ENCODE measurements at regions not wholly inside any gene's neighbourhood (a gene's known extent, or its start where the extent isn't known, plus 50 kb on each side); places are given as distances from the start of the nearest gene placed in this dataset.

DNA sequence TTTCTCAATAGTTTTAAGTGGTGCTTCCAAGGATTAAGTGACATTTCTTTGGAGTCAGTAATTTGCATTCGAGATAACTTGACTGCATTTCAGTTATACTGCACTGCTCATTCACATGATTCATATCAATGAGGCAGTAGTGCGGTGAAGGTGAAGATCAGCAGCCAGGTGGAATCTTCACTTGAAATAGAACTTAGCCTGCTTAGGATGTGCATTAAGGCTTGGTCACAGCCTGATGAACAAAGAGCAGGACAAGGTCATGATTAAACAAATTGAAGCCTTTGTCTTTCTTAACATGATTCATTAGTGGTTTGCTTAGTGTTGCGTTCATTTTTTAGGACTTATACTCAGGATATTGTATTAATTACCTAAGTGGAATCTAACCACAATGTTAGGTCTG is 212.1 kb upstream of the GALNTL6 start:
- H3K27ac ChIP-seq (ENCODE audit: low read length) = no peak overlapping the region
- no peaks in the 10 kb centered on the region for H3K27me3 ChIP-seq (ENCODE audit: control insufficient read depth, insufficient read depth, low read length)
- Mint-ChIP-seq H3K36me3 (no peaks in the 10 kb centered on the region), H3K27me3 (ENCODE audit: low read depth in 2 of 2) (no peaks in the 10 kb centered on the region), H3K27ac (no peak overlapping the region), H3K9me3 (peaks cover 4 to 5% of the 10 kb centered on the region in 2 donors), H3K4me3 (no peak overlapping the region), H3K4me1 (no peaks in the 10 kb centered on the region)
- H3K36me3 ChIP-seq (ENCODE audit: control insufficient read depth, insufficient read depth, low read length) = no peaks in the 10 kb centered on the region
- intact Hi-C loops (cut with micrococcal nuclease) = no loop called here
- no peak overlapping the region for H3K4me3 ChIP-seq (ENCODE audit: low read length)
- no peaks in the 10 kb centered on the region for H3K9me3 ChIP-seq (ENCODE audit: control insufficient read depth, insufficient read depth, low read length)
- ATAC-seq = no peak
- WGBS (ENCODE audit: insufficient coverage) = 86% methylated on average over 2 of the region's 3 CpGs
- DNase-seq = no peak
- no peaks in the 10 kb centered on the region for H3K4me1 ChIP-seq (ENCODE audit: control insufficient read depth, insufficient read depth, low read length)
- TF ChIP-seq CTCF (IDR thresholded peaks at IDR 0.05) = no peak

- Histone ChIP-seq H3K4me1 (ENCODE audit: control insufficient read depth, insufficient read depth, low read length) (no peaks in the 10 kb centered on the region), H3K9me3 (ENCODE audit: control insufficient read depth, insufficient read depth, low read length) (peaks cover 4% of the 10 kb centered on the region), H3K4me3 (ENCODE audit: low read length) (no peak overlapping the region), H3K27me3 (ENCODE audit: control insufficient read depth, insufficient read depth, low read length) (no peaks in the 10 kb centered on the region), H3K36me3 (ENCODE audit: control insufficient read depth, insufficient read depth, low read length) (no peaks in the 10 kb centered on the region), H3K27ac (ENCODE audit: low read length) (no peak overlapping the region)
- H3K4me1 Mint-ChIP-seq = no peaks in the 10 kb centered on the region
- ATAC-seq = no peak
- H3K27me3 Mint-ChIP-seq (ENCODE audit: low read depth in 2 of 2) = no peaks in the 10 kb centered on the region
- WGBS (ENCODE audit: insufficient coverage) = no CpG with 5 or more reads among the region's 3 CpGs
- H3K4me3 Mint-ChIP-seq = no peak overlapping the region
- TF ChIP-seq CTCF (IDR thresholded peaks at IDR 0.05) = no peak
- intact Hi-C loops (cut with micrococcal nuclease) = no loop called here
- H3K9me3 Mint-ChIP-seq = peaks cover 4 to 5% of the 10 kb centered on the region in 2 donors
- H3K36me3 Mint-ChIP-seq = no peaks in the 10 kb centered on the region
- no peak overlapping the region for H3K27ac Mint-ChIP-seq
- DNase-seq = no peak
Observed at GRCh38 chr4:171599628-171600027, 213.6 kb upstream of the GALNTL6 start.

GRCh38 chr4:171594293-171594692 is 218.9 kb upstream of the GALNTL6 start:
- H3K27me3 ChIP-seq (ENCODE audit: control insufficient read depth, insufficient read depth, low read length) = no peaks in the 10 kb centered on the region
- no peak overlapping the region for H3K4me3 Mint-ChIP-seq
- peaks cover 4% of the 10 kb centered on the region for H3K9me3 ChIP-seq (ENCODE audit: control insufficient read depth, insufficient read depth, low read length)
- no peaks in the 10 kb centered on the region for H3K36me3 Mint-ChIP-seq
- H3K9me3 Mint-ChIP-seq = peaks cover 11 to 16% of the 10 kb centered on the region in 2 donors
- no peaks in the 10 kb centered on the region for H3K4me1 Mint-ChIP-seq
- H3K27ac Mint-ChIP-seq = no peak overlapping the region
- no peak overlapping the region for H3K4me3 ChIP-seq (ENCODE audit: low read length)
- no peak for ATAC-seq
- H3K27me3 Mint-ChIP-seq (ENCODE audit: low read depth in 2 of 2) = no peaks in the 10 kb centered on the region
- H3K27ac ChIP-seq (ENCODE audit: low read length) = no peak overlapping the region
- intact Hi-C loops (cut with micrococcal nuclease) = no loop called here
- H3K36me3 ChIP-seq (ENCODE audit: control insufficient read depth, insufficient read depth, low read length) = no peaks in the 10 kb centered on the region
- H3K4me1 ChIP-seq (ENCODE audit: control insufficient read depth, insufficient read depth, low read length) = no peaks in the 10 kb centered on the region
- no peak for TF ChIP-seq CTCF (IDR thresholded peaks at IDR 0.05)
- 90% methylated on average over 4 of the region's 4 CpGs for WGBS (ENCODE audit: insufficient coverage)
- DNase-seq = no peak

DNA sequence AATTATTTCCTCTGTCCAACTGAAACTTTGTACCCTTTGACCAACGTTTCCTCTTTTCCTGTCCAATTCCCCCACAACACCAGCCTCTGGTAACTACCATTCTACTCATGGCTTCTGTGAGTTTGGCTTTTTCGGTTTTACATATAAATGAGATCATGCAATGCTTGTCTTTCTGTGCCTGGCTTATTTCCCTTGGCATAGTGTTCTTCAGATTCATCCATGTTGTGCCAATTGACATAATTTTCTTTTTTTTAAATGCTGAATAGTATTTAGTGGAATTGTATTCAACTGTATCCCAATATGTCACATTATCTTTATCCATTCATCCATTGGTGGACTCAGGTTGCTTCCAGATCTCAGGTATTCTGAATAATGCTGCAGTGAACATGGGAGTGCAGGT is 222.5 kb upstream of the GALNTL6 start:
- H3K27ac Mint-ChIP-seq = no peak overlapping the region
- H3K4me1 ChIP-seq (ENCODE audit: control insufficient read depth, insufficient read depth, low read length) = no peaks in the 10 kb centered on the region
- H3K36me3 Mint-ChIP-seq = no peaks in the 10 kb centered on the region
- TF ChIP-seq CTCF (IDR thresholded peaks at IDR 0.05) = no peak
- intact Hi-C loops (cut with micrococcal nuclease) = no loop called here
- no peaks in the 10 kb centered on the region for H3K36me3 ChIP-seq (ENCODE audit: control insufficient read depth, insufficient read depth, low read length)
- H3K9me3 Mint-ChIP-seq = peaks cover 9 to 14% of the 10 kb centered on the region in 2 donors
- H3K27me3 Mint-ChIP-seq (ENCODE audit: low read depth in 2 of 2) = no peaks in the 10 kb centered on the region
- H3K4me1 Mint-ChIP-seq = no peaks in the 10 kb centered on the region
- ATAC-seq (no peak), DNase-seq (no peak)
- peaks cover 4% of the 10 kb centered on the region for H3K9me3 ChIP-seq (ENCODE audit: control insufficient read depth, insufficient read depth, low read length)
- H3K4me3 Mint-ChIP-seq = no peak overlapping the region
- no peak overlapping the region for H3K27ac ChIP-seq (ENCODE audit: low read length)
- no peak overlapping the region for H3K4me3 ChIP-seq (ENCODE audit: low read length)
- WGBS (ENCODE audit: insufficient coverage) = 17% methylated on average over 2 of the region's 2 CpGs
- H3K27me3 ChIP-seq (ENCODE audit: control insufficient read depth, insufficient read depth, low read length) = no peaks in the 10 kb centered on the region
